Smooth muscle cell (in vitro differentiated cells): ENCODE measurements at regions not wholly inside any gene's neighbourhood (a gene's known extent, or its start where the extent isn't known, plus 50 kb on each side); places are given as distances from the start of the nearest gene placed in this dataset.

Experiments used
- DNase-seq: peaks from one replicate; lab custom pipeline; 2025; ENCODE audit not compliant: unreplicated experiment; lab: John Stamatoyannopoulos, UW
- H2AFZ ChIP-seq: fragments of 200-600 bp; sonication (generic); 2 replicates; pipeline ENCODE4 v1.6.0; 2016; ENCODE audit warnings: antibody characterized with exemption, low read depth, mild to moderate bottlenecking
- H3F3A ChIP-seq: fragments of 200-600 bp; sonication (generic); 2 replicates; pipeline ENCODE4 v1.6.0; 2017; ENCODE audit warnings: antibody characterized with exemption, low read depth
- H3K27ac ChIP-seq: fragments of 200-600 bp; sonication (generic); 2 replicates; pipeline ENCODE4 v1.5.1; 2016; ENCODE audit warnings: low read depth, mild to moderate bottlenecking
- H3K27me3 ChIP-seq: fragments of 200-600 bp; sonication (generic); 2 replicates; pipeline ENCODE4 v1.6.1; 2016; ENCODE audit warnings: low read depth, mild to moderate bottlenecking
- H3K36me3 ChIP-seq: fragments of 200-600 bp; sonication (generic); 2 replicates; pipeline ENCODE4 v1.5.1; 2016; ENCODE audit warnings: low read depth
- H3K4me1 ChIP-seq: fragments of 200-600 bp; sonication (generic); 2 replicates; pipeline ENCODE4 v1.5.1; 2016; ENCODE audit warnings: low read depth
- H3K4me2 ChIP-seq: fragments of 200-600 bp; sonication (generic); 2 replicates; pipeline ENCODE4 v1.6.0; 2016; ENCODE audit warnings: mild to moderate bottlenecking
- H3K4me3 ChIP-seq: fragments of 200-600 bp; sonication (generic); 2 replicates; pipeline ENCODE4 v1.5.1; 2016; ENCODE audit warnings: mild to moderate bottlenecking
- H3K79me2 ChIP-seq: fragments of 200-600 bp; sonication (generic); 2 replicates; pipeline ENCODE4 v1.6.0; 2016; ENCODE audit warnings: low read depth, mild to moderate bottlenecking
- H3K9ac ChIP-seq: fragments of 200-600 bp; sonication (generic); 2 replicates; pipeline ENCODE4 v1.6.0; 2016; ENCODE audit warnings: low read depth
- H3K9me3 ChIP-seq: fragments of 200-600 bp; sonication (generic); replicated peaks from 2 replicates; pipeline ENCODE4 v1.5.1; 2016; ENCODE audit warnings: low read depth
- H4K20me1 ChIP-seq: fragments of 200-600 bp; sonication (generic); 2 replicates; pipeline ENCODE4 v1.6.0; 2016; ENCODE audit warnings: low read depth
- WGBS: methylation state at CpG from one replicate; pipeline ENCODE4 v1.1.7; 2016; ENCODE audit warnings: low lambda C conversion rate; 5-methylcytosine and 5-hydroxymethylcytosine counted together
- TF ChIP-seq, protein P1 (sequence below): fragments of 200-600 bp; sonication (generic); IDR thresholded peaks from 2 replicates; pipeline ENCODE4 v1.5.1; 2017; ENCODE audit warnings: borderline replicate concordance, mild to moderate bottlenecking, antibody characterized with exemption; ENCODE audit not compliant: insufficient read depth, poor library complexity, severe bottlenecking

DNA sequence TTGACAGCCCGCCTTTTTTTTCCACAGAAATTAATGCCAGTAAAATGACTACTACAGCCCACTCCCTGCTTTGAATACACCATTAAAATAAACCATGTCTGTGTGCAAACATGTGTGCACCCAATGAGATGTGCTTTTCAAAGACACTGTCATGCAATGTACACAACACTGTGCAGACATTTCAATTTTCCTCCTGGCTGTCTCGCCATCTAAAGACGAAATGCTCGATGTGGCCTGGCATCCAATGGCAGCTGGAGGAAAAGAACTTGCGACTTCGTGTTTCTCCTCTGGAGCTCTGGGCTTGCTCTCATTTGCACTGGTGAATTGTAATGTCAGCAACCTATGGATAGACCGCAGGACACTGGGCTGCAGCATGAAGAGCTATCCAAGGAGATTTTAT, 147.0 kb upstream of the NAV2 start:
- H3K4me1 ChIP-seq: no peaks in the 10 kb centered on the region
- H3K4me2 ChIP-seq: no peak overlapping the region
- no peak overlapping the region for H2AFZ ChIP-seq
- H3K9me3 ChIP-seq: no peaks in the 10 kb centered on the region
- whole genome bisulfite sequencing: 94% methylated on average over 7 of the region's 7 CpGs
- no peak overlapping the region for H3K27ac ChIP-seq
- no peak overlapping the region for H3K9ac ChIP-seq
- H3K4me3 ChIP-seq: no peak overlapping the region
- no peaks in the 10 kb centered on the region for H3F3A ChIP-seq
- no peaks in the 10 kb centered on the region for H4K20me1 ChIP-seq
- no peaks in the 10 kb centered on the region for H3K79me2 ChIP-seq
- H3K36me3 ChIP-seq: no peaks in the 10 kb centered on the region
- H3K27me3 ChIP-seq: no peaks in the 10 kb centered on the region
- DNase-seq: no peak
- TF ChIP-seq, protein P1, sequence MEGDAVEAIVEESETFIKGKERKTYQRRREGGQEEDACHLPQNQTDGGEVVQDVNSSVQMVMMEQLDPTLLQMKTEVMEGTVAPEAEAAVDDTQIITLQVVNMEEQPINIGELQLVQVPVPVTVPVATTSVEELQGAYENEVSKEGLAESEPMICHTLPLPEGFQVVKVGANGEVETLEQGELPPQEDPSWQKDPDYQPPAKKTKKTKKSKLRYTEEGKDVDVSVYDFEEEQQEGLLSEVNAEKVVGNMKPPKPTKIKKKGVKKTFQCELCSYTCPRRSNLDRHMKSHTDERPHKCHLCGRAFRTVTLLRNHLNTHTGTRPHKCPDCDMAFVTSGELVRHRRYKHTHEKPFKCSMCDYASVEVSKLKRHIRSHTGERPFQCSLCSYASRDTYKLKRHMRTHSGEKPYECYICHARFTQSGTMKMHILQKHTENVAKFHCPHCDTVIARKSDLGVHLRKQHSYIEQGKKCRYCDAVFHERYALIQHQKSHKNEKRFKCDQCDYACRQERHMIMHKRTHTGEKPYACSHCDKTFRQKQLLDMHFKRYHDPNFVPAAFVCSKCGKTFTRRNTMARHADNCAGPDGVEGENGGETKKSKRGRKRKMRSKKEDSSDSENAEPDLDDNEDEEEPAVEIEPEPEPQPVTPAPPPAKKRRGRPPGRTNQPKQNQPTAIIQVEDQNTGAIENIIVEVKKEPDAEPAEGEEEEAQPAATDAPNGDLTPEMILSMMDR: no peak

DNA sequence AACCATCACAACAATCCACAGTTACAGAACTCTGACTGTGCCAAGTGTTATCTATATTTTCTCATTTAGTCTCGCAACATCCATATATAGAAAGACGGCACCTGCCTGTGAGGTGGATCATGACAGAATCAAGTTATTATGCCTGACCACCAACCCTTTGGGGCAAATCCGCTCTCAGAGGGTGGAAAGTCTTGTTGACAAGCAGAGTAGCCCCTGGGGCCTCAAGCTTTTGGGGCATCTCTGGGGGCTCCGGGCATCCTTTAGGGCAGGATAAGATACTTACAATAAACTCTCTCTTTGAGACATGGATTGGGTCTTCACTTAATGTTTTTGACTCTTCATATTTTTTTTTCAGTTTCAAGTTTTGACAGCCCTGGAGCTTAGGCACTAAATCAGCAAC, 150.5 kb upstream of the NAV2 start:
- no peaks in the 10 kb centered on the region for H3K4me1 ChIP-seq
- no peak for DNase-seq
- no peaks in the 10 kb centered on the region for H3K27me3 ChIP-seq
- H2AFZ ChIP-seq: no peak overlapping the region
- no peaks in the 10 kb centered on the region for H3K9me3 ChIP-seq
- no peaks in the 10 kb centered on the region for H4K20me1 ChIP-seq
- no peak overlapping the region for H3K9ac ChIP-seq
- no peaks in the 10 kb centered on the region for H3F3A ChIP-seq
- TF ChIP-seq, protein P1: no peak
- no peak overlapping the region for H3K4me2 ChIP-seq
- H3K36me3 ChIP-seq: no peaks in the 10 kb centered on the region
- no peaks in the 10 kb centered on the region for H3K79me2 ChIP-seq
- H3K27ac ChIP-seq: no peak overlapping the region
- H3K4me3 ChIP-seq: no peak overlapping the region
- 96% methylated on average over 4 of the region's 4 CpGs for WGBS

DNA sequence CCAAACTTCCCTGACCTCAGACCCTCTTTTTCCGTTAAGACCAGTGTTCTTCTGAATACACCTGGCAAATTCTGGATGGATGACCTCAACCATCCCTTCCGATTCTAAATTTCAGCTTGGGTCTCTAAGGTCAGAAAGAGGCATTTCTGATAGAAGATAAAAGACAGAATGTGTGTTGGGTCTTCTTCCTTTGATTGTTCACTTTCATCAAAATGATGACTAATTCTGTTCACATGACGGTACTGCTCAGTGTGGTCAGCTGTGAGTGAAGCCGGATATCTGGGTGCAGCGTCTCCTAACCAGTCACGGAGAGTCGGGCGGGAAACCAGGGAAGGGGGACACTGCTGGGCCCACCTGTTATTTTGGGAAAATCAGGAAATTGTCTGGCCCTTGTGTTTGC, 151.6 kb upstream of the NAV2 start:
- no peak overlapping the region for H2AFZ ChIP-seq
- no peak overlapping the region for H3K27ac ChIP-seq
- no peaks in the 10 kb centered on the region for H4K20me1 ChIP-seq
- H3K4me3 ChIP-seq: no peak overlapping the region
- no peaks in the 10 kb centered on the region for H3K4me1 ChIP-seq
- no peaks in the 10 kb centered on the region for H3K9me3 ChIP-seq
- TF ChIP-seq, protein P1: no peak
- H3K27me3 ChIP-seq: no peaks in the 10 kb centered on the region
- no peaks in the 10 kb centered on the region for H3K79me2 ChIP-seq
- WGBS: 83% methylated on average over 8 of the region's 8 CpGs
- H3K36me3 ChIP-seq: no peaks in the 10 kb centered on the region
- H3K4me2 ChIP-seq: no peak overlapping the region
- no peak for DNase-seq
- H3K9ac ChIP-seq: no peak overlapping the region
- H3F3A ChIP-seq: no peaks in the 10 kb centered on the region

DNA sequence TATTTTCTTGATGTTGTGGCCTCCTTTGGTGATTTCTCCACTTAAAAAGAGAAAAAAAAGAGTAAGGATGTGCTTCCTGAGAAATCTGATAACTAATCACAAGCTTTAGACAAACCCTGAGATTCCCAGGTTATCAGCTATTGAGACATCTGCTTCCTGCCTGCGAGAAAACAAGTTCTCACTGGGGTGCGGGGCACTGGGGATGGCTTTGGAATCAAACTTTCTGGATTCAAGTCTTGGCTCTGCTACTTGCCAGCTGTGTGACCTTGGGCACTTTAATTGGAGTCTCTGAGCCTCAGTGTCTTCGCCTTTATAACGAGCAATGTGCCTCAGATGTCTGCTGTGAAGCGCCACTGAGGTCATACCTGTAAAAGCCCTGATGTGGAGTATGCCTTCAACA, 152.5 kb upstream of the NAV2 start:
- DNase-seq: no peak
- Histone ChIP-seq H3K4me1 (no peaks in the 10 kb centered on the region), H3K9ac (no peak overlapping the region), H3K4me3 (no peak overlapping the region), H3K79me2 (no peaks in the 10 kb centered on the region), H3K9me3 (no peaks in the 10 kb centered on the region), H3K27ac (no peak overlapping the region), H3F3A (no peaks in the 10 kb centered on the region), H3K36me3 (no peaks in the 10 kb centered on the region), H2AFZ (no peak overlapping the region), H3K4me2 (no peak overlapping the region), H3K27me3 (no peaks in the 10 kb centered on the region), H4K20me1 (no peaks in the 10 kb centered on the region)
- 83% methylated on average over 5 of the region's 5 CpGs for WGBS
- TF ChIP-seq, protein P1: no peak
